K562 (cell line): ENCODE measurements at regions not wholly inside any gene's neighbourhood (a gene's known extent, or its start where the extent isn't known, plus 50 kb on each side); places are given as distances from the start of the nearest gene placed in this dataset.

ENCODE experiments used
- ATAC-seq: fragments of 200-7000 bp; cut with Tn5 transposase; 3 replicates; pipeline ENCODE4 v1.9.1; 2020; ENCODE audit warnings: moderate library complexity
- BruUV-seq: library from RNA; stranded (reverse); fragments of 400-500 nt; replicated peaks from 2 replicates; lab custom pipeline; 2021; lab: Mats Ljungman, UMichigan
- CTCF ChIA-PET: fragments of 300-600 bp; formaldehyde crosslinking; extraction: SDS; loops from one replicate; lab custom pipeline; 2021; ENCODE audit warnings: low intra/inter-chr PET ratio; lab: Yijun Ruan, JAX
- POLR2A ChIA-PET: fragments of 300-600, 350-650 bp; sonication (Branson Sonifier 250); formaldehyde crosslinking; extraction: SDS; loops from one replicate; lab custom pipeline; 2021; ENCODE audit warnings: antibody characterized with exemption, inconsistent platforms; lab: Yijun Ruan, JAX
- DNase-seq, 4 experiments: peaks; one replicate each; pipeline versions ENCODE4 v3.0.0 to v3.0.0-alpha.2; 2011 to 2018; ENCODE audit warnings: low spot score in 3 of 4, mixed read lengths in 3 of 4; ENCODE audit errors: extremely low read depth in 1 of 4
- FAIRE-seq: peaks from 2 replicates; lab custom pipeline; 2011; peaks lifted over from hg19 to GRCh38; lab: Jason Lieb, UNC
- H2AFZ ChIP-seq: 2 replicates; pipeline ENCODE4 v1.6.0; 2011; ENCODE audit warnings: low read depth, low read length, control low read depth, inconsistent platforms
- H3K27ac ChIP-seq: fragments of 200-600 bp; 3 replicates; pipeline ENCODE4 v1.8.0; 2011; ENCODE audit warnings: low read depth, mild to moderate bottlenecking, control low read depth, inconsistent platforms, low read length, moderate library complexity, mixed read lengths; ENCODE audit errors: extremely low read depth
- H3K27me3 ChIP-seq, 2 experiments: fragments of 300-600 bp in 1 of 2; 2 replicates in 1 of 2; 3 replicates in 1 of 2; pipeline versions ENCODE4 v1.6.0 to v1.8.0; 2011; ENCODE audit warnings: inconsistent platforms in 2 of 2, low read length in 2 of 2, mild to moderate bottlenecking in 1 of 2, mixed read lengths in 1 of 2, moderate library complexity in 1 of 2; ENCODE audit not compliant: control insufficient read depth in 2 of 2, insufficient read depth in 2 of 2
- H3K36me3 ChIP-seq: fragments of 300-600 bp; 3 replicates; pipeline ENCODE4 v1.8.0; 2011; ENCODE audit warnings: mild to moderate bottlenecking, low read length, inconsistent platforms; ENCODE audit not compliant: control insufficient read depth, insufficient read depth
- H3K4me1 ChIP-seq, 2 experiments: fragments of 200-600 bp in 1 of 2; replicated peaks in 1 of 2; 2 replicates in 1 of 2; 3 replicates in 1 of 2; pipeline versions ENCODE4 v1.5.1 to v1.8.0; 2011; ENCODE audit warnings: inconsistent platforms in 2 of 2, low read length in 2 of 2, mild to moderate bottlenecking in 1 of 2, mixed read lengths in 1 of 2, moderate library complexity in 1 of 2; ENCODE audit not compliant: control insufficient read depth in 2 of 2, insufficient read depth in 2 of 2
- H3K4me2 ChIP-seq: 2 replicates; pipeline ENCODE4 v1.6.1; 2011; ENCODE audit warnings: low read length, control low read depth, inconsistent platforms, mixed read lengths; ENCODE audit not compliant: insufficient read depth
- H3K4me3 ChIP-seq: fragments of 200-600 bp; sonication (generic), shearing (Covaris generic); 2 replicates; pipeline ENCODE4 v1.5.1; 2016; ENCODE audit warnings: control low read depth, inconsistent platforms
- H3K79me2 ChIP-seq: fragments of 200-600 bp; 3 replicates; pipeline ENCODE4 v1.8.0; 2011; ENCODE audit warnings: low read length, inconsistent platforms; ENCODE audit not compliant: control insufficient read depth, insufficient read depth
- H3K9ac ChIP-seq, 2 experiments: 2 replicates each; pipeline versions ENCODE4 v1.6.0 to v1.6.1; 2011; ENCODE audit warnings: low read depth in 2 of 2, low read length in 2 of 2, control low read depth in 1 of 2, inconsistent platforms in 1 of 2, mild to moderate bottlenecking in 1 of 2, mixed read lengths in 1 of 2; ENCODE audit not compliant: insufficient read depth in 1 of 2
- H3K9me1 ChIP-seq: one replicate; pipeline ENCODE4 v1.6.0; 2011; ENCODE audit warnings: inconsistent platforms, mild to moderate bottlenecking, low read length, moderate library complexity; ENCODE audit not compliant: control insufficient read depth, insufficient read depth
- H3K9me3 ChIP-seq: replicated peaks from 2 replicates; pipeline ENCODE4 v1.5.1; 2011; ENCODE audit warnings: low read depth, low read length, inconsistent platforms; ENCODE audit not compliant: control insufficient read depth, insufficient read depth
- H4K20me1 ChIP-seq: replicated peaks from 2 replicates; pipeline ENCODE4 v1.6.1; 2011; ENCODE audit warnings: low read length, inconsistent platforms, mixed read lengths; ENCODE audit not compliant: control insufficient read depth, insufficient read depth
- CCNT2 ChIP-seq: IDR thresholded peaks from 2 replicates; pipeline ENCODE4 v1.6.1; 2011; ENCODE audit warnings: borderline replicate concordance, low read depth, mild to moderate bottlenecking, moderate library complexity, mixed read lengths, low read length; ENCODE audit not compliant: insufficient read length; ENCODE audit errors: extremely low read depth
- CEBPG ChIP-seq, 3 experiments: fragments of 200-800 bp in 1 of 3; sonication (Bioruptor generic) in 1 of 3; sonication (generic) in 1 of 3; formaldehyde crosslinking in 1 of 3; IDR thresholded peaks in 2 of 3; conservative IDR thresholded peaks in 1 of 3; 2 replicates each; pipeline versions ENCODE4 v1.6.1 to v1.8.0; 2016 to 2022; ENCODE audit warnings: missing compliant biosample characterization in 2 of 3, missing genetic modification characterization in 2 of 3, mild to moderate bottlenecking in 1 of 3, missing genetic modification reagents in 1 of 3
- PTTG1 ChIP-seq: fragments of 450-650 bp; IDR thresholded peaks from 2 replicates; pipeline ENCODE4 v1.6.1; 2016; ENCODE audit warnings: low read depth, mild to moderate bottlenecking, missing genetic modification characterization, missing compliant biosample characterization
- RBM14 ChIP-seq: fragments of 200-400 bp; formaldehyde crosslinking; IDR thresholded peaks from 2 replicates; pipeline ENCODE4 v1.6.1; 2018; ENCODE audit warnings: low read depth, mild to moderate bottlenecking, low read length, moderate library complexity, borderline replicate concordance; ENCODE audit not compliant: insufficient read depth
- RBM22 ChIP-seq: fragments of 200-400 bp; formaldehyde crosslinking; IDR thresholded peaks from 2 replicates; pipeline ENCODE4 v1.6.1; 2018; ENCODE audit warnings: low read length, low read depth; ENCODE audit not compliant: poor library complexity, severe bottlenecking
- SMAD4 ChIP-seq: fragments of 250-450 bp; sonication (Bioruptor Pico); conservative IDR thresholded peaks from 2 replicates; pipeline ENCODE4 v1.8.0; 2021; ENCODE audit warnings: inconsistent platforms, mild to moderate bottlenecking, moderate library complexity
- SREBF1 ChIP-seq: fragments of 150-350 bp; IDR thresholded peaks from 2 replicates; pipeline ENCODE4 v1.6.1; 2014; ENCODE audit warnings: antibody characterized with exemption, low read depth, low read length, borderline replicate concordance
- WGBS: fragments of 100-300 bp; shearing (Covaris generic); methylation state at CpG from one replicate; pipeline ENCODE4 v1.1.6; 2016; ENCODE audit warnings: low coverage, mixed read lengths; ENCODE audit not compliant: insufficient coverage; ENCODE audit errors: missing lambda C conversion rate; 5-methylcytosine and 5-hydroxymethylcytosine counted together
- in situ Hi-C: fragments of 300-500 bp; cut with MboI; formaldehyde crosslinking; loops from 4 replicates; pipeline ENCODE4 v1.15.0; 2018; ENCODE audit warnings: inconsistent platforms, mixed read lengths
- intact Hi-C: fragments of 100-400 bp; cut with micrococcal nuclease; formaldehyde crosslinking; loops from 2 replicates; pipeline ENCODE4 v1.14.2; 2022
- TF ChIP-seq, protein P1 (sequence below): IDR thresholded peaks from 3 replicates; pipeline ENCODE4 v1.6.1; 2011; ENCODE audit warnings: borderline replicate concordance, mild to moderate bottlenecking, moderate library complexity; ENCODE audit not compliant: insufficient read length; ENCODE audit errors: extremely low read depth
- TF ChIP-seq, protein P2 (sequence below): fragments of 450-650 bp; IDR thresholded peaks from 2 replicates; pipeline ENCODE4 v1.6.1; 2016; ENCODE audit warnings: missing biosample characterization, missing genetic modification characterization

DNA sequence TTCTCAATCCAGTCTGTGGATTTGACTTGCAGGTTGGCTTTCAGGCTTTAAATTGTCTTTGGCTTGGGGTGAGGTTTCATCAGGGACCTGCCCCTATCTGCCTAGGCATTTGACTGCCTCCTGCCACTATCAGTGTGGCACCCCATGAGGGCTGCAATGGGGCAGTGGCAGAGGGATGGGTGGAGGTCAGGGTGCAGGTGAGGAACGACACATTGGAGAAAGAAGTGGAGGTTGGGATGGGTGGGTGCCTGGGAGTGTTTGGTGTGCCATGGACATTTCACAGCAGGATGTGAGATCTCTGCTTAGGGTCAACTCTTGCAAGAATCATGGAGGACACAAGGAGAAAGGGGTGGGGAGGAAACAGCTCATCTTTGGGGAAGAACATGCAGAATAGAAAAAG lies 625.1 kb downstream of the PTPRU start (continued):
- TF ChIP-seq CCNT2 (no peak), CEBPG (CRISPR knock-in tag; IDR thresholded peaks at IDR 0.05) (no peak), CEBPG (tag; conservative IDR thresholded peaks at IDR 0.05 in 1 of 2, IDR thresholded peaks at IDR 0.05 in 1 of 2) (no peak), SMAD4 (CRISPR knock-in tag) (no peak), RBM22 (no peak), SREBF1 (no peak), PTTG1 (tag) (no peak)

DNA sequence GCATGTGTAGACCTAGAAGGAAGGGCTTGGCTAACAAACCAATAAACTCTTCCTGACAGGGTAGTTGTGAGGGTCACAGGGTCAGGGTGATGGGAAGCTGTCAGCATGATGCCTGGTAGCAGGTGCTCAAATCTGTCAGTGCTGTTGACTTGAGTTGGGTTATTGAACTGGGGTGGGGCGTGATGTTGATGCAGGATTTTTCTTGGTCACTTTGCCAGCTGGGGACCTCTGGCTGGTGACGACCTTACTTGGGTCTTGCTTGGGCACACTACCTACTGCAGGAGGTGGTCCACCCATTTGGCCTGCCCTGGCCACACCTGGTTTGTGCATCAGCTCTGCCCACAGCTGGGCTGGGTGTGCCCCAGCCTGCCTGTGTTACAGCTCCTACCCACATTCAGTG lies 624.4 kb downstream of the PTPRU start:
- H3K27ac ChIP-seq, result no peak overlapping the region
- no peak for ATAC-seq
- H2AFZ ChIP-seq, result no peak overlapping the region
- ChIA-PET CTCF (no interaction called here), POLR2A (no interaction called here)
- no TSS peak for BruUV-seq
- no peaks in the 10 kb centered on the region for H4K20me1 ChIP-seq
- no peaks in the 10 kb centered on the region; the same call in 1 of the 2 replicates for H3K9me3 ChIP-seq
- DNase-seq, result no peak
- WGBS, result 0% methylated on average over 2 of the region's 2 CpGs
- H3K4me1 ChIP-seq, result no peaks in the 10 kb centered on the region
- no peaks in the 10 kb centered on the region for H3K79me2 ChIP-seq
- H3K36me3 ChIP-seq, result no peaks in the 10 kb centered on the region
- no peaks in the 10 kb centered on the region for H3K9me1 ChIP-seq
- TF ChIP-seq, protein P1, sequence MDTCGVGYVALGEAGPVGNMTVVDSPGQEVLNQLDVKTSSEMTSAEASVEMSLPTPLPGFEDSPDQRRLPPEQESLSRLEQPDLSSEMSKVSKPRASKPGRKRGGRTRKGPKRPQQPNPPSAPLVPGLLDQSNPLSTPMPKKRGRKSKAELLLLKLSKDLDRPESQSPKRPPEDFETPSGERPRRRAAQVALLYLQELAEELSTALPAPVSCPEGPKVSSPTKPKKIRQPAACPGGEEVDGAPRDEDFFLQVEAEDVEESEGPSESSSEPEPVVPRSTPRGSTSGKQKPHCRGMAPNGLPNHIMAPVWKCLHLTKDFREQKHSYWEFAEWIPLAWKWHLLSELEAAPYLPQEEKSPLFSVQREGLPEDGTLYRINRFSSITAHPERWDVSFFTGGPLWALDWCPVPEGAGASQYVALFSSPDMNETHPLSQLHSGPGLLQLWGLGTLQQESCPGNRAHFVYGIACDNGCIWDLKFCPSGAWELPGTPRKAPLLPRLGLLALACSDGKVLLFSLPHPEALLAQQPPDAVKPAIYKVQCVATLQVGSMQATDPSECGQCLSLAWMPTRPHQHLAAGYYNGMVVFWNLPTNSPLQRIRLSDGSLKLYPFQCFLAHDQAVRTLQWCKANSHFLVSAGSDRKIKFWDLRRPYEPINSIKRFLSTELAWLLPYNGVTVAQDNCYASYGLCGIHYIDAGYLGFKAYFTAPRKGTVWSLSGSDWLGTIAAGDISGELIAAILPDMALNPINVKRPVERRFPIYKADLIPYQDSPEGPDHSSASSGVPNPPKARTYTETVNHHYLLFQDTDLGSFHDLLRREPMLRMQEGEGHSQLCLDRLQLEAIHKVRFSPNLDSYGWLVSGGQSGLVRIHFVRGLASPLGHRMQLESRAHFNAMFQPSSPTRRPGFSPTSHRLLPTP, result no peak
- TF ChIP-seq, protein P2, sequence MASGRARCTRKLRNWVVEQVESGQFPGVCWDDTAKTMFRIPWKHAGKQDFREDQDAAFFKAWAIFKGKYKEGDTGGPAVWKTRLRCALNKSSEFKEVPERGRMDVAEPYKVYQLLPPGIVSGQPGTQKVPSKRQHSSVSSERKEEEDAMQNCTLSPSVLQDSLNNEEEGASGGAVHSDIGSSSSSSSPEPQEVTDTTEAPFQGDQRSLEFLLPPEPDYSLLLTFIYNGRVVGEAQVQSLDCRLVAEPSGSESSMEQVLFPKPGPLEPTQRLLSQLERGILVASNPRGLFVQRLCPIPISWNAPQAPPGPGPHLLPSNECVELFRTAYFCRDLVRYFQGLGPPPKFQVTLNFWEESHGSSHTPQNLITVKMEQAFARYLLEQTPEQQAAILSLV, result no peak
- no peak for TF ChIP-seq RBM14
- intact Hi-C loops, result no loop called here
- in situ Hi-C loops, result no loop called here
- FAIRE-seq, result no peak
- H3K4me3 ChIP-seq, result no peak overlapping the region
- no peak overlapping the region for H3K9ac ChIP-seq
- H3K27me3 ChIP-seq, result no peaks in the 10 kb centered on the region; a peak in 1 of 5 replicates
- no peak overlapping the region for H3K4me2 ChIP-seq
